SKM-1 treated with dmso at 0.1 percent for 144 hours (cell line): ENCODE measurements at regions not wholly inside any gene's neighbourhood (a gene's known extent, or its start where the extent isn't known, plus 50 kb on each side); places are given as distances from the start of the nearest gene placed in this dataset.

ENCODE experiments used
- DNase-seq: peaks from one replicate; lab custom pipeline; 2025; ENCODE audit not compliant: unreplicated experiment; lab: John Stamatoyannopoulos, UW

DNA sequence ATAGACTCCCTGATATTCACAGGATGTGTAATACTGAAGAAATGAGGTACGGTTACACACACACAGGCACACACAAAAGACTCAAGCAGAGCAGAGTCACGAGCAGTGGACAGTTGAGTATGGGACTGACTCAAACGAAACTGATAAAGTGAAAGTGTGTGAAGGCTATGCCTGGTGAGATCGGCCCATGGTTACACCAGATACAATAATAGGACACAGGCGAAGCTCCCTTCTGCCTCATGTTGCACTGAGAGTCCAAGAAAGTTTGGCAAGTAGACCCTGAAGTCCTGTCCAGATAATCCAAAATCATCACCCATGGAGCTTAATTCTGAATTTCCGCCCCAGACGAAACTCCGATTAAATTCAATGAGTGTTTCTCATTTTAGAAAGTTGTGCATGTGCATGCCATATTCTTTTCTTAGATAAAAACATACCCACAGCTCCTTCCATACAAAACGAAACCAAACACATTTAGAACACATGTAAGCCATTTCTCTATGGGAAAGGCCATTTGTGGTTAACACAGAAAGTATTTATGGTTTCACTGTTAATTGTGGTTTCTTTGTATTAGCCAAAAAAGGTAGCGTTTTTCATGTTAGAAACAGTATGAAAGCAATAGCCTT lies 567.6 kb downstream of the PLCL1 start:
- DNase-seq = no peak

- DNase-seq = no peak
Observed at GRCh38 chr2:198371329-198371728, 566.9 kb downstream of the PLCL1 start.

DNA sequence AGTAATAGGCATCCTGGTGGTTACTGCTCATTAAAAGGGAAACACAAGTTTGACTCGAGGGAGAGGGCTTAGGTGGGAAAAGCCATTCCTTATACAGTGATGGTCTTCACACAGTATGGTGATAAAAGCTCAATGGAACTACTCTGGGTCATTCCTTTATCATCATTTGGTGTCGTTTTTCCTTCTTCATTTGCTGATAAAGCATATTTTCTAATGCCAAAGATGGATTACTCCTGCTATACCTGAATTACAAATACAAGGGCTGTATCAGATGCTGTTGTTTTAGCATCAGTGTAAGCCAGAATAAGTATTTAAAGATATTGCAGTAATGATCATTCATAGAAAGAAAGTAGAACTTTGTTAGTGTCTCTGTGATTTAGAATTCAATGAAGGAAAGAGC lies 563.7 kb downstream of the PLCL1 start:
- DNase-seq = no peak

DNA sequence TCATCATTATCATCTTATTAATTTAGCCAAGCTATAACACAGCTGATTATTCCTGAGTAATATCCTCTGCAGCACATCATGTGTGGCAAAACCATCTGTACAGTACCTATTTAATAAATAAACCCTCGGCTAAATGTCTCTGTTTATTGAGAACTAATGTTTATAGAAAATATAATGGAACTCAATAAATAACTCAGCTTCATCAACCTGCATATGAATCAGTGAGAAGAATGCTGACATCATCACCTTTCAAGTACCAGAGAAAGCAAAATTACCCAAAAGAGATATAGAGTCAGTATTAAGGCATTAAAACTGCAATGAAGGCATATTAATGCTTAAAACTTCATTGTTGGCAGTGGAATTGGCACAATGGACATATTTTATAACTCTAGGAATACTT lies 558.3 kb downstream of the PLCL1 start:
- DNase-seq = no peak

- no peak for DNase-seq
Observed at GRCh38 chr2:198359308-198359707, 554.9 kb downstream of the PLCL1 start.

DNA sequence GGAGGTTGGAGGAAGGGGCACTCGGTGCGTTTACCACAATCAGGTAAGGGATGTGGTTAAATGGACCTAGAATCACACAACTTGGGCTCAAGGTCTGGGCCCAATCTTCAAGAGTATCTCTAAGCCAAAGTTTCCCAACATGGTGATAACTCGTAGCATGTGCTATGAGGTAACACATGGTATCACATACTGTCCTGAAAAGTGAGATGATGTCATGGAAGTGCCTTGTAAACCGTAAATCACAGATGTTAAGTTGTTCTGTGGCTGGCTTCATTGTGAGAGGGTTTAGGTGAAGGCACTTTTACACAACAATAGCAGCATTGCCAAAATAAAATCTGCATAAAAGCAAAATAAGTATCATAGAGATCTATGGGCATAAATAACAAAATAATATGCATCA lies 551.8 kb downstream of the PLCL1 start:
- no peak for DNase-seq

DNA sequence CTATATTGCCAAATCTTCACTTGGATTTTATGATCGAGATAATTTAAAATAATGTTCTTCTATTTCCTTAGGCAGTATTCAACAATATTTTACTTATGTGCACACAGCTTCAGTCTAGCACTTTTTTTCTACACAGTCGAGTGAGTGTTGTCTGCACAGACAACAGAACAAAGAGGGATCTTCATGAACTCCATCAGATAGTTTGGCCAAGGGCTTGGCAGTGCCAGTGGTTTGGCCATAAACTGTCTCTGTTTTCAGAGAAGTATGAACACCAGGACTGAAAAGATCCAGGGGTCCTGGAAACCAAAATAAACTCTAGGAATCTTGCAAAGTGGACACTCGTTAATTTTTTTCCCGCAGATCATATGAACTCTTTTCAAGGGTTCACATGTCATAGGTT lies 547.3 kb downstream of the PLCL1 start:
- DNase-seq = no peak

DNA sequence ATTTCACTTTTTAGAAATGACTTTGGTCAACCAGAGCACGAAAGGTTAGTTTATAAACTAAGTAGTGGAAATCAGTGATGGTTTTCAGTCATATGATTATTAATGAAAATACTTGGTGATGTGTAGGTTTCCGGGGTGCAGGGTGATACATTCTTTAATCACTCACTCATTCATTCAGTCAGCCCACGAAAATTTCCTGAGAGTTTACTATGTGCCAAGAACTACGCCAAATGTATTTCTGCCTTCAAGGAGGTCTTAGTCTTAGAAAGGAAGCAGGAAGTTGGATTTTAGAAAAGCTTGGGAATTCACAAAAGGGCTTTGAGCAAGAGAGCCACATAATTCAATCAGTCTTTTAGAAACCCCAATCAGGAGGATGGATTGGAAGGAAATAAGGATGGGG lies 543.6 kb downstream of the PLCL1 start:
- DNase-seq = no peak

DNA sequence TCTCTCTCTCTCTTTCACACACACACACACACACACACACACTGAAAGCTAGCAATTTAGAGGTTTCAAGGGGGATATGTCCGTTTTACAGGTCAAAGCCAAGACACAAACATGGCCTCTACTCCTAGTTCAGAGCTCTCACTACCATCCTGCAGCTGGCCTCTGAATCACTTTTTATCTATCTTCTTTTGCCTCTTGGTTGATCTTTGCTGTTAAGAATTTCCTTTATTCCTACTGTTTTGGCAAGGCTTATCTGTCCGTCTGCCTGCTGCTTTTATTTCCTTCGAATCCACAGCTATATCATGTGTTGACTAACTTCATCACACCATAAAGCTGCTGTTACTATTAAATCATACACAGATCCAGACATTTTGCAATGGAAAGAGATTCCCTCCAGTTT lies 543.0 kb downstream of the PLCL1 start:
- no peak for DNase-seq

GRCh38 chr2:198343471-198343870 lies 539.1 kb downstream of the PLCL1 start:
- DNase-seq = no peak

DNA sequence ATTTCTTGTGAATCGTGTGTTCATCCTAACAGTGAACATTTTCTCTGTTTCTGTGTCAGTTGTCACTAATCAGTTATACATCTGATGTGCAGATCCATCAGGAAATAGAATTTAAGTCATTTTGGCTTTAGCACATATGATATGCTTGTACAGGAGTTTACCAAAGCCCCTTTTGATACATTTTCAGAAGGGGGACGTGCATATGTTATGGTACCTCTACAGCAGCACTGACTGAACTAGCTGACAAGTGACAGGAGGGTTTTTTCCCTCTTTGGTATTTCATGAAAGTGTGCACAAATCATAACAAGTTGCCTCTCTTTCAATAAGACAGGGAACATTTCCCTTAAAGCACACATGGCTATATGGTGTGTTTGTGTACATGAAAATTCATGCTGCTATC lies 536.5 kb downstream of the PLCL1 start:
- DNase-seq = no peak

DNA sequence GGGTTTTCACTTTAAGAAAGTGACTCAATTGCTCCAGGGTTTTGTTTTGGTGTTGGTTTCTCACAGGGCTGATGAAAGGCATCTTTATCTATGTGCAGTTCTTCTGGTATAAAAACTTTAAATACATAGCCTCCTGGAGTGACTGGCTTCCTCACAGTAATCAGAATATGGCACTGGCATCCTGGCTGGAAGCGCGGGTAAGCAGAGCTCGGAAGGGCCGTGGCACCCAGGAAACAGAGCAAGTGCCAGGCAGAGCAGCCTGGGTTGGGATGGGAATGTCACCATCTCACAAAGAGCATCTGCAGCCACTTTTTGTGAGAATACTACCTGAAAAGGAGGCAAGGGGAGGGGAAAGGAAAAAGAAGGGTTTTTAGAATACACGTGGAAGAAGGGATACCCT lies 534.7 kb downstream of the PLCL1 start:
- no peak for DNase-seq

GRCh38 chr2:198337368-198337767 lies 533.0 kb downstream of the PLCL1 start:
- DNase-seq = no peak

DNA sequence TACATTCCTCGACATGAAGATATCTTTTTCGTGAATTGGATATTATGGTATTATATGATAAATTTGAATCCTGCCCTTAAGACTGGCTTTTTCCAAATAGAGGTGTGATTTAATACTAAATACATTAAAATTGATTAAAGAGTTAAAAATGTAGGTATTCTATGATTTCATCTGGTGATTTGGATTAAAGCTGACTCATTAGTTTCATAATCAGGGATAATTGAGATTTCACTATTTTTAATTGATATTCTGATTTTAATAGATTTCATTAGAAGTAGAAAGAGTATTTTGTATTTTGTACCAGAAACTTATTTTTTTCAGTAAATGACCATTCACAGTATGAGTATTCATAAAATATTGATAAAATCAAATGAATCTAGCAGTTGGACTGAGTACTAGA lies 524.1 kb downstream of the PLCL1 start:
- no peak for DNase-seq

DNA sequence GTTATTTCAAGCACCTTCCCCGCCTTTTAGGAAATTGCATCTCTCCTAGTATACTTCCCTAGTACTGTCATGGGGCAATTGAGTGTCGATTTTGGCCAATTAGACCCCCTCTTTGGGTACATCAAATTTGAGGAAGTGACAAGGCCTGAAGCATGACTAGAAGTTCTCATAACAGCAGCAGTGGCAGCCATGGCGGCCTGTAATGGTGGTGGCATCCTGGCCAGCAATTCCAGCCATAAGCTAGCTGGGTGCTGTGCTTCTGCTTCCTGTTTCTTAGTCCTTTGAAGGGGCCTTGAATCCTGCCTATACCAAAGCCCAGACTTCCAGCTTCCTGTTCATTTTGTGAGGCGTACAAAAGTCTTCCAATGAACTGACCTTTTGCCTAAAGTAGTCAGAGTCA lies 523.1 kb downstream of the PLCL1 start:
- DNase-seq = no peak

- DNase-seq = no peak
Observed at GRCh38 chr2:198326431-198326830, 522.0 kb downstream of the PLCL1 start.

DNA sequence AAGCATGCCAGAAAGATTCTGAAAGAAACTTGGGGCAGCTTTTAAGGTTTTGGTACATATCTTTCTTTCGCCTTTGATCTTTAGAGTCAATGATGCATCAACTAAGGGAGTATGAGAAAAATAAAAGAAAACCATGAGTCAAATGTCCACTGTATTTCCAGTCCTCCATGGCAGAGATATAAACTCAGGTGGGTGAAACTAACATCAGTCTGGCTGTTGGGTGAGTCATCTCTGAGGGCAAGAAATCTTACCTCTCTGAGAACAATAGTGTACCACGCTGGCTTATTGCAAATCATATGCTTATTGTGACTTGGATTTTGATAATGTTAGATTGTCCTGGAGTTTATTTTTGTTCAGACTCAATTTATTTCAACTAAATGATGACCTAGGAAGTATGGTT lies 521.0 kb downstream of the PLCL1 start:
- DNase-seq = no peak

DNA sequence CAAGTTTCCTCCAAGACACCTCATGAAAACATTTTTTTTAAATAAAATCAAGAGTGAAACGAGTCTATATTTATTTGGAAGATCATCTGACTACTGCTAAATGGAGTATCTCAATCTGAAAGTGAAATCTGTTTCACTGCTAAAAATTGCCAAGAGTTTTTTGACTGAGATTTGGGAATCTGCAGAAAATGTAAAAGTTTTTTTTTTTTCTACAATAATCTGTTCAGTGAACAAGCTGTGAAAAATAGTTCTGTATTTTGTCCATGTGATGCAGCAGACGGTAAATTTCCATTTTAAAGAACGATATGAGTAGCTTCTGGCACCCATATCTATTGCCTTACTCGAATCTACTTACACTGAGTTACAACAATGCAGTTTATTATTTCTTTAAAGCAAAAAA lies 519.7 kb downstream of the PLCL1 start:
- DNase-seq = no peak

- no peak for DNase-seq
Observed at GRCh38 chr2:198322275-198322674, 517.9 kb downstream of the PLCL1 start.

GRCh38 chr2:198321522-198322088 lies 517.2 kb downstream of the PLCL1 start:
- no peak for DNase-seq

GRCh38 chr2:198316852-198317396 lies 512.5 kb downstream of the PLCL1 start:
- no peak for DNase-seq

DNA sequence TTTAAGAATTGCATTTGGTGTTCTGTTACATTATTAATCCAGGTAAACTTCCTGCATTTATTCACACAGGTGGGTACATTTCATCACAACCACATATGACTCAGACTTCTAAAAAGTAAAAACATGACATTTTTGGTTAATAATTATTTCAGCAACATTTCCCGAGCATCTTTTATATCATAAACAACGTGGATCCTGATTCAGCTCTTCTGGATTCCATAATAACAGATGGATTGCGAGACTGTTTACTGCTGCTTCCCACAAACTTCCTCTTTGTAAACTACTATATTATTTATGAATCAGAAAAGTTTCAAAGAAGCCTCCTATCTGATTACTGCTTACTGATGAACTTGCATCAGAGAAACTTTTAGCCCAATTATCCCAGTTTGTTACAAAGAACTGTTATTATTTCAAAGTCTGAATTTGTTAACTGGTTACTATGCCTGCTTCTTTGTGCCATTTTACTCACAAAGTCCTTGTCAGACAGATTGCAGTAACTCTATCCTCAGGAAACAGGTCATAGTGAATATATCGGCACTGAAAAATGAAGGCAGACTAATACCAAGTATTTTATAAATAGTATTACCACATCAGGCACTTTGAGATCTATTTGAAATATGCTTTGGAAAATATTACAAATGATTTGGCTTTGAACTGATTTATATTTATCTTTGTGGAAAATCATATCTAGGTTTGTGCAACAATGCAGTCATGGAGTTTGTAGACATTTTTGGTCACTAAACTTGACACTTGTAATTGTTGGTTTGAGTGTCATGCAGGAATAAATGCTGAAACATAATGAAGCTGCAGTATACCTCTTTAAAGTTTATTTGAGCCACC lies 511.6 kb downstream of the PLCL1 start:
- DNase-seq = no peak
